GM12878 (cell line): ENCODE measurements at regions not wholly inside any gene's neighbourhood (a gene's known extent, or its start where the extent isn't known, plus 50 kb on each side); places are given as distances from the start of the nearest gene placed in this dataset.

ENCODE experiments used
- ATAC-seq: fragments of 200-7000 bp; cut with Tn5 transposase; 3 replicates; pipeline ENCODE4 v1.9.1; 2020; ENCODE audit warnings: mild to moderate bottlenecking, moderate library complexity
- BruUV-seq: library from RNA; stranded (reverse); fragments of 400-500 nt; replicated peaks from 2 replicates; lab custom pipeline; 2021; lab: Mats Ljungman, UMichigan
- CTCF ChIA-PET: fragments of 300-600 bp; sonication (Branson Sonifier 250); formaldehyde crosslinking; extraction: SDS; loops from one replicate; lab custom pipeline; 2021; ENCODE audit warnings: inconsistent platforms; lab: Yijun Ruan, JAX
- POLR2A ChIA-PET: fragments of 350-600 bp; formaldehyde crosslinking; extraction: SDS; loops from one replicate; lab custom pipeline; 2021; ENCODE audit warnings: inconsistent platforms; lab: Charles Lee
- RAD21 ChIA-PET: fragments of 300-600 bp; sonication (Branson Sonifier 250); formaldehyde crosslinking; loops from one replicate; lab custom pipeline; 2023; ENCODE audit warnings: antibody characterized with exemption; ENCODE audit not compliant: unreplicated experiment; lab: Charles Lee
- SMC1A ChIA-PET: fragments of 300-600 bp; sonication (Branson Sonifier 250); formaldehyde crosslinking; loops from one replicate; lab custom pipeline; 2023; ENCODE audit not compliant: unreplicated experiment, uncharacterized antibody; lab: Charles Lee
- DNase-seq: peaks from one replicate; pipeline ENCODE4 v3.0.0-alpha.2; 2011; ENCODE audit warnings: low read depth, low spot score
- FAIRE-seq: peaks from 3 replicates; lab custom pipeline; 2011; peaks lifted over from hg19 to GRCh38; lab: Jason Lieb, UNC
- H2AFZ ChIP-seq: 2 replicates; pipeline ENCODE4 v1.6.0; 2011; ENCODE audit warnings: low read depth, low read length, control low read depth; ENCODE audit not compliant: control insufficient read depth
- H3K27ac ChIP-seq: 2 replicates; pipeline ENCODE4 v1.5.1; 2011; ENCODE audit warnings: control low read depth; ENCODE audit not compliant: control insufficient read depth, insufficient read depth
- H3K27me3 ChIP-seq, 2 experiments: replicated peaks in 1 of 2; 2 replicates each; pipeline versions ENCODE4 v1.6.0 to v1.6.1; 2011; ENCODE audit warnings: low read length in 1 of 2; ENCODE audit not compliant: control insufficient read depth in 2 of 2, insufficient read depth in 2 of 2
- H3K36me3 ChIP-seq, 2 experiments: 2 replicates each; pipeline ENCODE4 v1.5.1; 2011; ENCODE audit warnings: low read length in 1 of 2; ENCODE audit not compliant: control insufficient read depth in 2 of 2, insufficient read depth in 2 of 2
- H3K4me1 ChIP-seq: 2 replicates; pipeline ENCODE4 v1.6.1; 2011; ENCODE audit warnings: mild to moderate bottlenecking, low read length, moderate library complexity, mixed read lengths; ENCODE audit not compliant: control insufficient read depth, insufficient read depth
- H3K4me2 ChIP-seq: 2 replicates; pipeline ENCODE4 v1.6.0; 2011; ENCODE audit warnings: control low read depth; ENCODE audit not compliant: control insufficient read depth, insufficient read depth
- H3K4me3 ChIP-seq: fragments of 200-600 bp; sonication (generic); 2 replicates; pipeline ENCODE4 v1.5.1; 2016
- H3K79me2 ChIP-seq: 2 replicates; pipeline ENCODE4 v1.6.0; 2011; ENCODE audit warnings: low read length; ENCODE audit not compliant: control insufficient read depth, insufficient read depth
- H3K9ac ChIP-seq: 2 replicates; pipeline ENCODE4 v1.8.0; 2011; ENCODE audit warnings: low read length, control low read depth, mixed read lengths; ENCODE audit not compliant: control insufficient read depth, insufficient read depth
- H3K9me3 ChIP-seq: replicated peaks from 3 replicates; pipeline ENCODE4 v1.5.1; 2011; ENCODE audit warnings: mild to moderate bottlenecking, low read length; ENCODE audit not compliant: control insufficient read depth, insufficient read depth
- H4K20me1 ChIP-seq: 2 replicates; pipeline ENCODE4 v1.6.0; 2011; ENCODE audit not compliant: control insufficient read depth, insufficient read depth
- BCLAF1 ChIP-seq: fragments of 450-650 bp; IDR thresholded peaks from 2 replicates; pipeline ENCODE4 v1.6.1; 2017; ENCODE audit warnings: antibody characterized with exemption, mild to moderate bottlenecking, moderate library complexity
- EED ChIP-seq: sonication (generic); IDR thresholded peaks from 2 replicates; pipeline ENCODE4 v1.6.1; 2016; ENCODE audit warnings: antibody characterized with exemption, low read depth
- EZH2 ChIP-seq: IDR thresholded peaks from 2 replicates; pipeline ENCODE4 v1.6.1; 2012; ENCODE audit warnings: low read depth, mild to moderate bottlenecking, control low read depth, inconsistent platforms, low read length, borderline replicate concordance; ENCODE audit not compliant: control insufficient read depth
- GABPA ChIP-seq: IDR thresholded peaks from 2 replicates; pipeline ENCODE4 v1.6.1; 2014; ENCODE audit warnings: antibody characterized with exemption, low read depth, mild to moderate bottlenecking, inconsistent platforms
- MYC ChIP-seq: IDR thresholded peaks from 2 replicates; pipeline ENCODE4 v1.6.1; 2011; ENCODE audit warnings: mild to moderate bottlenecking, low read length, moderate library complexity, inconsistent platforms; ENCODE audit not compliant: insufficient read depth, insufficient replicate concordance, insufficient read length, severe bottlenecking
- NBN ChIP-seq: fragments of 450-650 bp; IDR thresholded peaks from 2 replicates; pipeline ENCODE4 v1.6.1; 2016
- NFXL1 ChIP-seq: fragments of 450-650 bp; IDR thresholded peaks from 2 replicates; pipeline ENCODE4 v1.6.1; 2017; ENCODE audit warnings: antibody characterized with exemption, mild to moderate bottlenecking, borderline replicate concordance
- NKRF ChIP-seq: fragments of 450-650 bp; conservative IDR thresholded peaks from 2 replicates; pipeline ENCODE4 v1.6.1; 2017; ENCODE audit warnings: mild to moderate bottlenecking, moderate library complexity
- POU2F2 ChIP-seq: IDR thresholded peaks from 3 replicates; pipeline ENCODE4 v1.6.1; 2011; ENCODE audit warnings: low read depth, mild to moderate bottlenecking, low read length, borderline replicate concordance
- RAD51 ChIP-seq: fragments of 450-650 bp; IDR thresholded peaks from 2 replicates; pipeline ENCODE4 v1.6.1; 2016; ENCODE audit warnings: moderate library complexity, mild to moderate bottlenecking, inconsistent platforms
- TAF1 ChIP-seq: IDR thresholded peaks from 2 replicates; pipeline ENCODE4 v1.6.1; 2011; ENCODE audit warnings: mild to moderate bottlenecking, low read depth, low read length, borderline replicate concordance
- TBL1XR1 ChIP-seq: IDR thresholded peaks from 2 replicates; pipeline ENCODE4 v1.6.1; 2012; ENCODE audit warnings: low read depth, low read length, improper control_type of control experiment
- ZNF24 ChIP-seq: fragments of 450-650 bp; IDR thresholded peaks from 2 replicates; pipeline ENCODE4 v1.6.1; 2017; ENCODE audit warnings: antibody characterized with exemption, mild to moderate bottlenecking
- ZZZ3 ChIP-seq: IDR thresholded peaks from 2 replicates; pipeline ENCODE4 v1.6.1; 2011; ENCODE audit warnings: low read depth; ENCODE audit not compliant: control insufficient read depth, insufficient read length
- in situ Hi-C: fragments of 300-500 bp; cut with MboI; formaldehyde crosslinking; loops from 9 replicates; pipeline ENCODE4 v1.14.3; 2018; ENCODE audit warnings: mixed read lengths
- intact Hi-C: fragments of 100-400 bp; cut with micrococcal nuclease; formaldehyde crosslinking; loops from one replicate; pipeline ENCODE4 v1.14.2; 2022; ENCODE audit not compliant: unreplicated experiment
- TF ChIP-seq, protein P1 (sequence below), 3 experiments: IDR thresholded peaks in 2 of 3; conservative IDR thresholded peaks in 1 of 3; 2 replicates each; pipeline ENCODE4 v1.5.1; 2011; ENCODE audit warnings: low read depth in 3 of 3, low read length in 3 of 3, mild to moderate bottlenecking in 3 of 3, control low read depth in 2 of 3, moderate library complexity in 2 of 3, inconsistent platforms in 1 of 3, mixed read lengths in 1 of 3; ENCODE audit not compliant: control insufficient read depth in 2 of 3, insufficient read depth in 1 of 3; ENCODE audit errors: extremely low read depth in 1 of 3

GRCh38 chr6:8783191-8783590 lies 347.8 kb upstream of the SLC35B3 start:
- SMC1A ChIA-PET, result no interaction called here
- Histone ChIP-seq H3K27me3 (no peaks in the 10 kb centered on the region), H3K79me2 (no peaks in the 10 kb centered on the region), H3K9ac (no peak overlapping the region), H4K20me1 (no peaks in the 10 kb centered on the region), H2AFZ (no peak overlapping the region), H3K4me1 (no peaks in the 10 kb centered on the region), H3K4me3 (no peak overlapping the region), H3K4me2 (no peak overlapping the region), H3K9me3 (no peaks in the 10 kb centered on the region), H3K27ac (no peak overlapping the region), H3K36me3 (no peaks in the 10 kb centered on the region)
- CTCF ChIA-PET, result no interaction called here
- no peak for DNase-seq
- RAD21 ChIA-PET, result no interaction called here
- POLR2A ChIA-PET, result no interaction called here
- intact Hi-C loops (no loop called here), in situ Hi-C loops (no loop called here)
- no peak for ATAC-seq
- no peak for TF ChIP-seq GABPA
- no peak for TF ChIP-seq TAF1
- TF ChIP-seq EED, result no peak
- TF ChIP-seq EZH2, result no peak
- no peak for TF ChIP-seq NFXL1
- TF ChIP-seq TBL1XR1, result no peak
- TF ChIP-seq, protein P1, sequence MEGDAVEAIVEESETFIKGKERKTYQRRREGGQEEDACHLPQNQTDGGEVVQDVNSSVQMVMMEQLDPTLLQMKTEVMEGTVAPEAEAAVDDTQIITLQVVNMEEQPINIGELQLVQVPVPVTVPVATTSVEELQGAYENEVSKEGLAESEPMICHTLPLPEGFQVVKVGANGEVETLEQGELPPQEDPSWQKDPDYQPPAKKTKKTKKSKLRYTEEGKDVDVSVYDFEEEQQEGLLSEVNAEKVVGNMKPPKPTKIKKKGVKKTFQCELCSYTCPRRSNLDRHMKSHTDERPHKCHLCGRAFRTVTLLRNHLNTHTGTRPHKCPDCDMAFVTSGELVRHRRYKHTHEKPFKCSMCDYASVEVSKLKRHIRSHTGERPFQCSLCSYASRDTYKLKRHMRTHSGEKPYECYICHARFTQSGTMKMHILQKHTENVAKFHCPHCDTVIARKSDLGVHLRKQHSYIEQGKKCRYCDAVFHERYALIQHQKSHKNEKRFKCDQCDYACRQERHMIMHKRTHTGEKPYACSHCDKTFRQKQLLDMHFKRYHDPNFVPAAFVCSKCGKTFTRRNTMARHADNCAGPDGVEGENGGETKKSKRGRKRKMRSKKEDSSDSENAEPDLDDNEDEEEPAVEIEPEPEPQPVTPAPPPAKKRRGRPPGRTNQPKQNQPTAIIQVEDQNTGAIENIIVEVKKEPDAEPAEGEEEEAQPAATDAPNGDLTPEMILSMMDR (IDR thresholded peaks at IDR 0.05 in 2 of 3, conservative IDR thresholded peaks at IDR 0.05 in 1 of 3; ENCODE audit: control insufficient read depth in 2 of 3, extremely low read depth in 1 of 3, insufficient read depth in 1 of 3, low read depth in 3 of 3, low read length in 3 of 3), result no peak
- no peak for TF ChIP-seq MYC
- no peak for TF ChIP-seq ZNF24
- TF ChIP-seq POU2F2, result no peak
- TF ChIP-seq ZZZ3, result no peak
- TF ChIP-seq BCLAF1, result no peak
- TF ChIP-seq NKRF, result no peak
- TF ChIP-seq RAD51, result no peak
- no peak for TF ChIP-seq NBN
- no TSS peak for BruUV-seq
- no peak for FAIRE-seq
